Gastroesophageal sphincter (tissue), 4 donors: ENCODE measurements at regions not wholly inside any gene's neighbourhood (a gene's known extent, or its start where the extent isn't known, plus 50 kb on each side); places are given as distances from the start of the nearest gene placed in this dataset.
A peak's percentile ranks its signal among the peaks of the same experiment; 100 is the strongest.

Source experiments
- ATAC-seq: fragments of 150-250 bp; one replicate; pipeline ENCODE4 v1.9.1; 2016; ENCODE audit warnings: mild to moderate bottlenecking, moderate library complexity
- H3K27ac ChIP-seq, 4 donors: fragments of 200-600 bp; sonication (generic) in 3 of 4; 1 replicate in 3 of 4; 2 replicates in 1 of 4; pipeline ENCODE4 v1.5.1; 2016 to 2019
- H3K27me3 ChIP-seq: fragments of 200-600 bp; sonication (generic); one replicate; pipeline ENCODE4 v1.5.1; 2019
- H3K36me3 ChIP-seq, 2 donors: fragments of 200-600 bp; sonication (generic); one replicate each; pipeline ENCODE4 v1.5.1; 2019; ENCODE audit warnings: control low read depth in 1 of 2
- H3K4me1 ChIP-seq, 3 donors: fragments of 200-600 bp; sonication (generic); 1 replicate in 2 of 3; 2 replicates in 1 of 3; pipeline ENCODE4 v1.5.1; 2016 to 2019; ENCODE audit warnings: control low read depth in 2 of 3
- H3K4me3 ChIP-seq, 2 donors: fragments of 200-600 bp; sonication (generic); one replicate each; pipeline ENCODE4 v1.5.1; 2019; ENCODE audit warnings: mild to moderate bottlenecking in 1 of 2, moderate library complexity in 1 of 2
- H3K9me3 ChIP-seq, 3 donors: fragments of 200-600 bp; sonication (generic); one replicate each; pipeline ENCODE4 v1.5.1; 2017 to 2019; ENCODE audit warnings: control low read depth in 2 of 3
- CTCF ChIP-seq, 4 experiments: fragments of 200-600 bp in 2 of 4; fragments of 450-650 bp in 2 of 4; sonication (generic) in 1 of 4; IDR thresholded peaks; one replicate each; pipeline ENCODE4 v1.5.1; 2017 to 2019; ENCODE audit warnings: antibody characterized with exemption in 4 of 4, mild to moderate bottlenecking in 2 of 4, moderate library complexity in 2 of 4
- EP300 ChIP-seq: sonication (generic); formaldehyde crosslinking; IDR thresholded peaks from one replicate; pipeline ENCODE4 v1.6.1; 2017; ENCODE audit warnings: antibody characterized with exemption, mild to moderate bottlenecking
- POLR2A ChIP-seq, 2 donors: fragments of 450-650 bp; IDR thresholded peaks; one replicate each; pipeline ENCODE4 v1.6.1; 2017; ENCODE audit warnings: antibody characterized with exemption in 2 of 2, mild to moderate bottlenecking in 2 of 2, moderate library complexity in 1 of 2
- POLR2AphosphoS5 ChIP-seq: sonication (generic); formaldehyde crosslinking; IDR thresholded peaks from one replicate; pipeline ENCODE4 v1.6.1; 2017; ENCODE audit warnings: antibody characterized with exemption
- WGBS, 2 donors: methylation state at CpG; one replicate each; pipeline ENCODE4 v1.1.5; 2018; ENCODE audit warnings: low coverage in 1 of 2; 5-methylcytosine and 5-hydroxymethylcytosine counted together

GRCh38 chr18:77365667-77366066 is 116.0 kb downstream of the GALR1 start:
- peaks cover 10% of the 10 kb centered on the region for H3K27me3 ChIP-seq
- H3K27ac ChIP-seq = no peak overlapping the region
- 42 to 58% methylated on average over 1 to 2 of the region's 2 CpGs for WGBS, 2 donors
- peaks cover 0 to 15% (median 0%) of the 10 kb centered on the region in 3 donors for H3K9me3 ChIP-seq
- no peak overlapping the region for H3K4me3 ChIP-seq
- peaks cover 0 to 5% (median 5%) of the 10 kb centered on the region in 3 donors for H3K4me1 ChIP-seq
- ATAC-seq = no peak
- H3K36me3 ChIP-seq = no peaks in the 10 kb centered on the region
- TF ChIP-seq POLR2A (IDR thresholded peaks at IDR 0.05) (no peak), CTCF (IDR thresholded peaks at IDR 0.05) (no peak), POLR2AphosphoS5 (no peak), EP300 (no peak)

GRCh38 chr18:77366067-77366719 is 116.5 kb downstream of the GALR1 start:
- whole genome bisulfite sequencing, 2 donors = 67 to 82% methylated on average over 1 to 8 of the region's 11 CpGs
- Histone ChIP-seq H3K27ac (peak overlapping the region in 1 of 4 donors; percentile 47), H3K9me3 (peaks cover 0 to 15% (median 0%) of the 10 kb centered on the region in 3 donors), H3K4me3 (no peak overlapping the region), H3K36me3 (no peaks in the 10 kb centered on the region), H3K4me1 (peaks cover 0 to 5% (median 5%) of the 10 kb centered on the region in 3 donors), H3K27me3 (peaks cover 10% of the 10 kb centered on the region)
- TF ChIP-seq POLR2A (IDR thresholded peaks at IDR 0.05) (no peak), CTCF (IDR thresholded peaks at IDR 0.05) (no peak), EP300 (no peak), POLR2AphosphoS5 (no peak)
- no peak for ATAC-seq

- WGBS, 2 donors = 10 to 28% methylated on average over 13 to 16 of the region's 27 CpGs
- peaks cover 0 to 15% (median 0%) of the 10 kb centered on the region in 3 donors for H3K9me3 ChIP-seq
- H3K4me3 ChIP-seq = peak overlapping the region; percentile 19 to 26
- H3K27ac ChIP-seq = peak overlapping the region in 3 of 4 donors; percentile 1 to 51 (median 47)
- ATAC-seq = peak; percentile 55
- peaks cover 0 to 5% (median 5%) of the 10 kb centered on the region in 3 donors for H3K4me1 ChIP-seq
- H3K36me3 ChIP-seq = no peaks in the 10 kb centered on the region
- H3K27me3 ChIP-seq = peaks cover 10% of the 10 kb centered on the region
- TF ChIP-seq CTCF (IDR thresholded peaks at IDR 0.05) (no peak), POLR2AphosphoS5 (no peak), EP300 (no peak), POLR2A (IDR thresholded peaks at IDR 0.05) (no peak)
These were observed 117.3 kb downstream of the GALR1 start for GRCh38 chr18:77366720-77367641.

- no peak for ATAC-seq
- Histone ChIP-seq H3K4me1 (peaks cover 0 to 5% (median 5%) of the 10 kb centered on the region in 3 donors), H3K27me3 (peaks cover 4% of the 10 kb centered on the region), H3K27ac (no peak overlapping the region), H3K36me3 (no peaks in the 10 kb centered on the region), H3K4me3 (no peak overlapping the region), H3K9me3 (peaks cover 0 to 15% (median 0%) of the 10 kb centered on the region in 3 donors)
- WGBS, 2 donors = 89% methylated on average over 2 of the region's 2 CpGs; no CpG with 5 or more reads in 1 of the 2 donors
- TF ChIP-seq EP300 = no peak
- TF ChIP-seq CTCF (IDR thresholded peaks at IDR 0.05) = no peak
- no peak for TF ChIP-seq POLR2A (IDR thresholded peaks at IDR 0.05)
These were observed 120.0 kb downstream of the GALR1 start for GRCh38 chr18:77369644-77370043.
